DMS53 (cell line): ENCODE measurements at regions not wholly inside any gene's neighbourhood (a gene's known extent, or its start where the extent isn't known, plus 50 kb on each side); places are given as distances from the start of the nearest gene placed in this dataset.

Experiments used
- DNase-seq: peaks from one replicate; lab custom pipeline; 2025; lab: John Stamatoyannopoulos, UW

GRCh38 chr13:46982856-46983582, 86.2 kb upstream of the HTR2A start:
- peak; percentile 23 for DNase-seq

GRCh38 chr13:46975173-46975572, 78.3 kb upstream of the HTR2A start:
- DNase-seq: no peak

GRCh38 chr13:46968450-46968849, 71.6 kb upstream of the HTR2A start:
- no peak for DNase-seq

- peak; percentile 84 for DNase-seq
Observed at GRCh38 chr13:46964789-46965527, 68.1 kb upstream of the HTR2A start.

GRCh38 chr13:46963904-46964303, 67.1 kb upstream of the HTR2A start:
- DNase-seq: peak; percentile 76

- peak; percentile 54 for DNase-seq
Observed at GRCh38 chr13:46962281-46962941, 65.6 kb upstream of the HTR2A start.

- DNase-seq: peak; percentile 82
Observed at GRCh38 chr13:46961719-46962118, 64.9 kb upstream of the HTR2A start.

GRCh38 chr13:46953941-46954340, 57.1 kb upstream of the HTR2A start:
- no peak for DNase-seq

GRCh38 chr13:46953331-46953730, 56.5 kb upstream of the HTR2A start:
- no peak for DNase-seq

GRCh38 chr13:46951516-46951915, 54.7 kb upstream of the HTR2A start:
- peak; percentile 72 for DNase-seq

GRCh38 chr13:46949211-46949610, 52.4 kb upstream of the HTR2A start:
- no peak for DNase-seq

GRCh38 chr13:46948338-46948737, 51.5 kb upstream of the HTR2A start:
- no peak for DNase-seq

- no peak for DNase-seq
Observed at GRCh38 chr13:46947425-46948191, 50.8 kb upstream of the HTR2A start.
